NCI-H446 treated with DMSO at 0.1 percent for 48 hours (cell line): ENCODE measurements at regions not wholly inside any gene's neighbourhood (a gene's known extent, or its start where the extent isn't known, plus 50 kb on each side); places are given as distances from the start of the nearest gene placed in this dataset.

Experiments
- DNase-seq: peaks from one replicate; lab custom pipeline; 2025; lab: John Stamatoyannopoulos, UW

GRCh38 chr18:77444385-77444784 is 194.7 kb downstream of the GALR1 start:
- no peak for DNase-seq

- no peak for DNase-seq
These were observed 198.4 kb downstream of the GALR1 start for GRCh38 chr18:77448046-77448445.

- DNase-seq = no peak
These were observed 205.4 kb downstream of the GALR1 start for GRCh38 chr18:77455004-77455403.

GRCh38 chr18:77457681-77458080 is 208.0 kb downstream of the GALR1 start:
- DNase-seq = no peak

GRCh38 chr18:77461062-77461688 is 211.5 kb downstream of the GALR1 start:
- DNase-seq = no peak

GRCh38 chr18:77464917-77465316 is 215.3 kb downstream of the GALR1 start:
- no peak for DNase-seq

GRCh38 chr18:77466890-77467289 is 217.2 kb downstream of the GALR1 start:
- no peak for DNase-seq

- DNase-seq = no peak
These were observed 219.5 kb downstream of the GALR1 start for GRCh38 chr18:77469131-77469530.

- DNase-seq = no peak
These were observed 221.1 kb downstream of the GALR1 start for GRCh38 chr18:77470569-77471413.

GRCh38 chr18:77472509-77472908 is 222.9 kb downstream of the GALR1 start:
- DNase-seq = no peak

- DNase-seq = no peak
These were observed 229.2 kb downstream of the GALR1 start for GRCh38 chr18:77478646-77479442.

- DNase-seq = no peak
These were observed 231.9 kb downstream of the GALR1 start for GRCh38 chr18:77481541-77481940.

- DNase-seq = no peak
These were observed 232.8 kb downstream of the GALR1 start for GRCh38 chr18:77482190-77483085.

GRCh38 chr18:77486985-77487384 is 237.3 kb downstream of the GALR1 start:
- no peak for DNase-seq

- no peak for DNase-seq
These were observed 238.5 kb downstream of the GALR1 start for GRCh38 chr18:77487951-77488740.

- DNase-seq = no peak
These were observed 245.4 kb downstream of the GALR1 start for GRCh38 chr18:77495079-77495478.

- DNase-seq = no peak
These were observed 246.5 kb downstream of the GALR1 start for GRCh38 chr18:77495982-77496690.

- no peak for DNase-seq
These were observed 251.6 kb downstream of the GALR1 start for GRCh38 chr18:77501266-77501665.

GRCh38 chr18:77505499-77505898 is 255.9 kb downstream of the GALR1 start:
- no peak for DNase-seq

- DNase-seq = no peak
These were observed 262.5 kb downstream of the GALR1 start for GRCh38 chr18:77512152-77512551.
